ENCODE measurements at regions not wholly inside any gene's neighbourhood (a gene's known extent, or its start where the extent isn't known, plus 50 kb on each side); places are given as distances from the start of the nearest gene placed in this dataset.
A peak's percentile ranks its signal among the peaks of the same experiment; 100 is the strongest.
"Not testable (repeated sequence)": the region's sequence is repeated elsewhere in the genome, so short reads cannot be mapped to it uniquely, and the experiment has no call there.

GRCh38 chr1:149366402-149366801, 108.4 kb upstream of the NBPF19 start:
- DNase-seq = not testable (repeated sequence)

- DNase-seq = not testable (repeated sequence)
Observed at GRCh38 chr1:149367472-149368044, 107.3 kb upstream of the NBPF19 start.

GRCh38 chr1:149368337-149368736, 106.5 kb upstream of the NBPF19 start:
- DNase-seq = not testable (repeated sequence)

DNA sequence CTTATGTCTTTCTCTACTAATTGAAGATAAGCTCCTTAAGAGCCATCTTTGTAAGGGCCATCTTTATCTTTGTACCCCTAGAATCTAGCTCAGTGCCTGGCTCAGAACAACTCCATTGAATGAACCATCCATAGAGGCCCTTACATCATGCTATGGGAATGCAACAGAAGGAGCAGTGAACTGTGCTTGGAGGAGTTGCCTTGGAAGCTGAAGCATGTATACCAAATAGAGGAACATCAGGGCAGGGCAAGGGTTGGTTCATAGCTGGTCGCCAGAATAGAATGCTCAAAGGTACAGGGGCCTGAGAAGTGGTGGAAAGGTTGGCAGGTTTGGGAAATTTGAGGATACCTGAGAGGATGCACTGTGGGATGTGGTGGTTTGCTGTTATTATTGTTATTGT, 105.8 kb upstream of the NBPF19 start:
- DNase-seq = not testable (repeated sequence)

DNA sequence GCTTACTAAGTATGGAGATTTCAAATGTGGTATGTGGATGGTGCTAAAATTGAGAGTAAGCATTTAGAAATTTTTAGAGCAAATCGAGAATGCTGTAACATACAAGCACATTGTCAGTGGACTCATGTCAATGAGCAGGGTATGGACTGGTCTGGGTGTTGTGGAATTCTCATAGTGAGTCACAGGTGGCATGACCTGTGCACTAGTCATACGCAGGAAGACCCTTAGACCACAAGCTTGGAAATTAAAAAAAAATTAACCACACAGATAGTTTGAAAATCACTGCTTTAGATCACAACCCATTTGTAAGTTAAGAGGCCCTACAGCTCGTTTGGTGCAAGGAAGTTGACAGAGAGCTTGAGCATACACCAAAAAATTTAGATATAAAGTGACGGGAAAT, 102.9 kb upstream of the NBPF19 start:
- DNase-seq = not testable (repeated sequence)

DNA sequence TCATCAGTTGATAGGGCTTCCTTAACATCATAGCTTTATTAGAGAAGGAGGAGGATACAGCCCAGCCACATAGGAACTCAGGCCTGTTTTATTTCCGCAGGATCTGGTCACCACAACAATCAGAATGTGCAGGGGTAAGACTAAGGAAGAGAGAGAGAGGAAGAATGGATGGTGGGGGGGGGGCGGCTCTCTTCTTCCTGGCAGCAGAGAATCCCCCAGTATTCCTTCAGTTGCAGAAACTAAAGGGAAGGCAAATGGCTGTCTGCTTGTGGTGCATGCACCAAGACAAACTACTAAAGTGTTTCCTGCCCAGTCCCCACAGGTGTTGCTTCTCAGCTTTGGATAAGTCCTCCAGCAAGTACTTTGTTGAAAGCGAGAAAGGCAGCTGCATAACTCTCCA, 96.4 kb upstream of the NBPF19 start:
- not testable (repeated sequence) for DNase-seq

GRCh38 chr1:149390173-149390926, 84.5 kb upstream of the NBPF19 start:
- peak; percentile 85 for DNase-seq

DNA sequence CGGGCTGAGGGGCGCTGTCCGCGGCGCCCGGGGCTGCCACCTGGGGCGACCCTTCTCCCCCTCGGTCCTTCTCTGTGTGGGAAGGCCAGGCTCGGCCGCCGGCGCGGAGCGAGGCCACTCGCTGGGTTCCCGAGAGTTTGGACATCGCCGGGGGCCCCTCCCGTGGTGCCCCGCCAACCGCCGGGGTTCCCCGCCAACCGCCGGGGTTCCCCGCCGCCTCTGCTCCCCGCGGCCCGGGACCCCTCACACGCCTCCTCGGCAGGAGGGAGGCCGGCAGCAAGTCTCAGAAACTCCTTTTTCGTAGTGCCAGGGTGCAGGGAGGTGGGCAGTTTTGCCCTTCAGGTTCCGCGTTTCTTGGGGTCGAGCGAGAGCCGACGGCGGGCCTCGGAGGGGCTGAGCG, 83.9 kb upstream of the NBPF19 start:
- DNase-seq = not testable (repeated sequence)

DNA sequence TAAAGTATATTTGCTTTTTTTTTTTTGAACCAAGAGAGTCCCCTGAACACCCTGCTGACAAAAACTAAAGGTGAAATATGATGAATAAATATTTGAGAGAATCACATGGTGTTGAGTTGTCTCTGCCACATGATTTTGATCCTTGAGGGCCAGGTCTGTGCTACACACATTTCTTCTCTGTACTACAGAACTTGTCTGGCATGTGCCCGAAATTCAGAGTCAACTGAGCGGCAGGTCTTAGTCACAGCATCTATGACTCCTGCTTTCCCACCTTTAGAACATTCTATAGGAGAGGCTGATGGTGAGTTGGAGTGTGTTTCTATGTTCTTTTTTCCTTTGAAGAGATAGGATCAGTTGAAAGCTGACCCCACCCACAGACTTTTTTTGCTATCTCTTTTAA, 79.0 kb upstream of the NBPF19 start:
- not testable (repeated sequence) for DNase-seq

DNA sequence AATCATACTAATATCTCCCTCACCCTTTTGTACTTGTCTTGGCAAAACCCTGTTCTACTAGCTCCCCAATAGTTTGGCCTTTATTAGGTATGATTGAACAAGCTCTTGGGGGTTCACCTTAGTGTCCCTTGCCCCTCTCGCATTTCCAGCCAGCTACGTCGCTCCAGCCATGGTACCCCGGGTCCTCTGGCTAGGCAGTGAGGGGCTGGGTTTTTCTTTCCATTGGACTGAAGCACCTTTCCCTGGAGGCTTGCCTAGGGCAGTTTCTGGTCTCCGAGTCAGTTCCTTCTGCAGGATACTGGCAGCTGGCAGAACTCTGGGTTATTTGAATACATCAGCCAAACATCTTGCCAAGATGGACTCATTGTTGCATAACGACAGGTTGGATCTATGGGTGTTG, 76.3 kb upstream of the NBPF19 start:
- not testable (repeated sequence) for DNase-seq

DNA sequence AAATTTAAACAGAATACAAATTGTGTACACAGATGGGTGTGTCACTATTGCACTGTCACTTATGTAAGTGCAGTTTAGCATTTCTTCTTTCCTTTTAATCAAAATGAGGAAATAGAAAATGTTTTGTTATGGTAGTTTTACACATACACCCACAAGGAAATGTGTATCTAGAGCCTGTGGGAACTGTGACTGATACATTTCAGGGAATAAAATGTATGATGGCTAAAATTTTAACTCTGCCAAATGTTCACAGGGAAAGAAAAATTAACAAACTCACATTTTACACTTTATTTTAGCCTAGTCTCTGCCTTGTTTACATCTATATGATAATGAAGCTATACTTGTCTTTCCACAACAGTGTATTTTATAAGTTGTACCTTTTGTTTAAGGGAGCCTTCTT, 66.4 kb upstream of the NBPF19 start:
- DNase-seq = not testable (repeated sequence)

DNA sequence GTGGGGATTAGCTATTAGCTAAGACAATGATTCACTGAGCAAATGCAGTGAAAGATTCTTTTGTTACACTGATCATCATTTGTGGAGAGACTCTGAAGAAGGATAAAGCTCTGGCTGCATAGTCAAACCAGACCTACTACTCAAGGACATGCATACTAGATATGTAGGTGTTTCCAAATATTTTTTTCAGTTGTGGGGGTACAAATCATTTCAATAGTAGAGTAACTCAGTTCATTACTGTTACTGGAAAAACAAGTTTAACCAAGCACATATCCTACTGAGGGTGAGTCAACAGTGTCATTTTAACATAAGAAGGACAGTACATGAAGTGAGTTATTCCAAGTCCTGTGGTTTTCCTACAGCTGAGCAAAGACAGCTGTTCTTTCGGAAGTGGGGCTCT, 59.5 kb upstream of the NBPF19 start:
- not testable (repeated sequence) for DNase-seq

DNA sequence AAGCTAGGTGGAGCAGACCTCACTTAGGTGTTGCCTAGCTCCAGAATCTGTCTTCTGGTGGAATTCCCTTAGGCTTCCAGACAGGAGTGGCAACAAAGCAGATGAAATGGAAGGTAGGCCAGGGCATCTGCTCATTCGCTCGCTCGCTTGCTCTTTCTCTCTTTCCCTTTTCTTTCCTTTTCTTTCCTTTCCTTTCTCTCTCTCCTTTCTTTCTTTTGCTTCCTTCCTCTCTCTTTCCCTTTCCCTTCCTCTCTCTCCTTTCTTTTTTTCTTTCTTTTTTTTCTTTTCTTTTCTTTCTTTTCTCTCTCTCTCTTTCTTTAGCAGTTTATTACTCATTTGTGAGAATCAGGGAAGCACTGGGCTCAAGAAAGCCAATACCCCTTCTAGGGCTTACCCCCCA, 56.1 kb upstream of the NBPF19 start:
- DNase-seq = not testable (repeated sequence)

DNA sequence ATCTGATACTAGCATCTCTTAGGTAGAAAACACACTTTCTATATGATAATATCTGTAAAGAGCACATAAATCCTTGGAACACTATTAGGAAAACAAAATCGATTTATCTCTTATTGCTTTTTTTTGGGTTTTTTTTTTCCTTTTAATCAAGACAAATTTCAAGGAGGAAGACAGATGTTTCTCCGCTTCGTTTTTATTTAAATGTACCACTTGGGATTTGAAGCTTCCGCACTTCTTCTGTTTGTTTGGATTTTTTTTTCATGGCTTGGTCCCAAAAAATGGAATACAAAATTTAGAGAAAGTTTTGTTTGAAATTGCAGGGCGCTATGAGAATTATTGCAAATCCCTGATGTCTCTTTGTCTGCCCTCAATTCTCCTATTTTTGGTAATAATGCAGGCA, 51.7 kb upstream of the NBPF19 start:
- DNase-seq = not testable (repeated sequence)
